ENCODE measurements at regions not wholly inside any gene's neighbourhood (a gene's known extent, or its start where the extent isn't known, plus 50 kb on each side); places are given as distances from the start of the nearest gene placed in this dataset.

GRCh38 chr4:81807386-81807785 lies 335.7 kb upstream of the RASGEF1B start:
- Histone ChIP-seq H3K36me3 (ENCODE audit: control insufficient read depth in 2 of 4, insufficient read depth in 4 of 4, low read length in 3 of 4) (no peaks in the 10 kb centered on the region), H2AFZ (ENCODE audit: low read length) (no peak overlapping the region), H3K4me1 (replicated peaks in 1 of 4; ENCODE audit: control insufficient read depth in 3 of 4, insufficient read depth in 4 of 4, low read length in 3 of 4) (no peaks in the 10 kb centered on the region), H3K4me3 (ENCODE audit: extremely low read depth in 1 of 4, insufficient read depth in 2 of 4, low read depth in 3 of 4, low read length in 4 of 4) (no peak overlapping the region), H2BK5ac (ENCODE audit: low read depth, low read length) (no peak overlapping the region), H4K8ac (ENCODE audit: extremely low read depth, insufficient read depth, low read length) (no peak overlapping the region), H3K18ac (ENCODE audit: extremely low read depth, low read length) (no peak overlapping the region), H3K4me2 (ENCODE audit: insufficient read depth in 1 of 2, low read depth in 2 of 2, low read length in 2 of 2) (no peak overlapping the region), H2AK5ac (ENCODE audit: low read depth, low read length) (no peak overlapping the region), H3K79me1 (ENCODE audit: low read depth, low read length) (no peaks in the 10 kb centered on the region), H3K23ac (ENCODE audit: insufficient read length) (no peak overlapping the region), H2BK15ac (ENCODE audit: low read length) (no peak overlapping the region), H3K9me3 (ENCODE audit: insufficient read depth in 2 of 2, low read depth in 1 of 2, low read length in 1 of 2) (no peaks in the 10 kb centered on the region), H3K14ac (ENCODE audit: insufficient read length) (no peak overlapping the region), H3K56ac (replicated peaks; ENCODE audit: insufficient read length, low read depth, low read length) (no peak overlapping the region), H3K23me2 (ENCODE audit: low read depth, low read length) (no peaks in the 10 kb centered on the region), H4K20me1 (replicated peaks in 1 of 2; ENCODE audit: control insufficient read depth in 1 of 2, insufficient read depth in 2 of 2, low read length in 2 of 2) (no peaks in the 10 kb centered on the region), H3K27me3 (replicated peaks in 1 of 4; ENCODE audit: control insufficient read depth in 3 of 4, extremely low read depth in 1 of 4, insufficient read depth in 3 of 4, low read length in 3 of 4) (no peaks in the 10 kb centered on the region), H3K79me2 (ENCODE audit: control insufficient read depth in 1 of 2, insufficient read depth in 2 of 2, low read length in 2 of 2) (no peaks in the 10 kb centered on the region), H4K91ac (replicated peaks; ENCODE audit: insufficient read length, low read length) (no peak overlapping the region), H3K27ac (ENCODE audit: low read depth, low read length) (no peak overlapping the region), H2BK20ac (ENCODE audit: low read length) (no peak overlapping the region), H4K5ac (ENCODE audit: insufficient read length, low read depth, low read length) (no peak overlapping the region), H2BK12ac (ENCODE audit: low read depth, low read length) (no peak overlapping the region), H3K4ac (replicated peaks; ENCODE audit: insufficient read length, low read depth, low read length) (no peak overlapping the region), H2BK120ac (replicated peaks; ENCODE audit: low read depth, low read length) (no peak overlapping the region), H3K9ac (replicated peaks in 1 of 4; ENCODE audit: extremely low read depth in 1 of 4, low read depth in 3 of 4, low read length in 3 of 4) (no peak overlapping the region)
- DNase-seq (ENCODE audit: low read depth in 1 of 2, low spot score in 2 of 2) (no peak), FAIRE-seq (no peak)
- ChIA-PET CTCF (ENCODE audit: partially characterized antibody) (interaction anchor here (1.0 to 1.1 kb wide), 2 partner anchors 38 to 39 kb away, joined by 3 to 4 read pairs; no protein-coding TSS in a partner anchor), POLR2A (ENCODE audit: partially characterized antibody) (no interaction called here)
- WGBS, 2 experiments (ENCODE audit: extremely low coverage in 1 of 2, insufficient coverage in 1 of 2, insufficient read length in 1 of 2, insufficient replicate concordance in 2 of 2, low coverage in 1 of 2, low lambda C conversion rate in 2 of 2, missing lambda C conversion rate in 1 of 2), result 80% methylated on average over 7 of the region's 7 CpGs; no CpG with 5 or more reads in 1 of the 2 experiments
- TF ChIP-seq YY1 (IDR thresholded peaks at IDR 0.05; ENCODE audit: low read depth, low read length) (no peak), KDM4A (IDR thresholded peaks at IDR 0.05; ENCODE audit: low read depth, low read length, severe bottlenecking) (no peak), TCF12 (IDR thresholded peaks at IDR 0.05; ENCODE audit: low read depth, low read length) (no peak), RFX5 (IDR thresholded peaks at IDR 0.05; ENCODE audit: borderline replicate concordance, low read depth, low read length) (no peak), BACH1 (IDR thresholded peaks at IDR 0.05; ENCODE audit: low read length) (no peak), KDM1A (IDR thresholded peaks at IDR 0.05; ENCODE audit: borderline replicate concordance, low read length) (no peak), ZNF274 (IDR thresholded peaks at IDR 0.05; ENCODE audit: borderline replicate concordance, extremely low read depth, low read length) (no peak), JUND (IDR thresholded peaks at IDR 0.05; ENCODE audit: low read length) (no peak), CHD2 (IDR thresholded peaks at IDR 0.05; ENCODE audit: low read length) (no peak), JUN (IDR thresholded peaks at IDR 0.05; ENCODE audit: low read depth, low read length) (no peak), CTBP2 (IDR thresholded peaks at IDR 0.05; ENCODE audit: borderline replicate concordance, insufficient read depth, insufficient read length, low read length) (no peak), POLR2AphosphoS5 (IDR thresholded peaks at IDR 0.05; ENCODE audit: low read depth, low read length) (no peak), KDM5A (IDR thresholded peaks at IDR 0.05; ENCODE audit: low read length) (no peak), EZH2 (IDR thresholded peaks at IDR 0.05; ENCODE audit: low read depth, low read length, severe bottlenecking) (no peak), SIX5 (IDR thresholded peaks at IDR 0.05; ENCODE audit: low read depth, low read length) (no peak), TBP (IDR thresholded peaks at IDR 0.05; ENCODE audit: low read depth, low read length) (no peak), NRF1 (IDR thresholded peaks at IDR 0.05; ENCODE audit: low read depth, low read length) (no peak)

All from H1 (cell line).